ENCODE measurements at regions not wholly inside any gene's neighbourhood (a gene's known extent, or its start where the extent isn't known, plus 50 kb on each side); places are given as distances from the start of the nearest gene placed in this dataset.

DNA sequence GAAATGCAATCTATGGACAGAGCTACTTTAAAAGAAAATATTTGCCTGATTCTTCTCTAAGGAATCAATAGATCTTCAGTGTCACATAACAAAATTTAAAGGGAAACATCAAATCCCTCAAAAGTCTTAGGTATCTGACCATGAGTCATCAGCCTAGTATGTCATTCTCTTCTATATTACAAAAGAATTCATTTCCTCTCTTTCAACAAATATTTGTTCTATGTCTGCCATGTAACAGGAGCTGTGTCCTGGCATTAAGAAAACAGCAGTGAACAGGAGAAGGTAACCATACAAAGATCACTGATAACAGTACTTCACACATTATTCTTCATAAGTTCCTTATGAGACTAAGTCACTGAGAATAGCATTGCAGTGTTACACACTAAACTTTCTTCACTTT lies 243.6 kb upstream of the DKK2 start:
- Histone ChIP-seq H3F3A (ENCODE audit: control insufficient read depth, insufficient read depth) (no peaks in the 10 kb centered on the region), H3K79me2 (ENCODE audit: control insufficient read depth, low read length) (no peaks in the 10 kb centered on the region), H3K9me3 (ENCODE audit: control insufficient read depth, insufficient read depth, low read length) (no peaks in the 10 kb centered on the region), H4K20me1 (ENCODE audit: control insufficient read depth, insufficient read depth, low read depth, low read length) (no peaks in the 10 kb centered on the region), H3K36me3 (ENCODE audit: control insufficient read depth, low read length) (no peaks in the 10 kb centered on the region), H3K4me1 (ENCODE audit: control insufficient read depth, low read length) (no peaks in the 10 kb centered on the region), H3K4me3 (ENCODE audit: low read length) (no peak overlapping the region), H3K27me3 (ENCODE audit: control insufficient read depth, low read length) (no peaks in the 10 kb centered on the region), H3K9me2 (replicated peaks; ENCODE audit: control insufficient read depth, low read length) (no peaks in the 10 kb centered on the region), H3K27ac (ENCODE audit: low read depth, low read length) (no peak overlapping the region), H3K4me2 (ENCODE audit: low read length) (no peak overlapping the region)
- TF ChIP-seq CTCF (IDR thresholded peaks at IDR 0.05; ENCODE audit: low read depth, low read length, poor library complexity, severe bottlenecking) (no peak), EZH2phosphoT487 (IDR thresholded peaks at IDR 0.05; ENCODE audit: borderline replicate concordance, low read length) (no peak)

GRCh38 chr4:107278791-107279483 lies 242.8 kb upstream of the DKK2 start:
- no peak overlapping the region for H3K4me2 ChIP-seq (ENCODE audit: low read length)
- H3K36me3 ChIP-seq (ENCODE audit: control insufficient read depth, low read length), result no peaks in the 10 kb centered on the region
- H3K4me3 ChIP-seq (ENCODE audit: low read length), result no peak overlapping the region
- no peaks in the 10 kb centered on the region for H3F3A ChIP-seq (ENCODE audit: control insufficient read depth, insufficient read depth)
- TF ChIP-seq CTCF (IDR thresholded peaks at IDR 0.05; ENCODE audit: low read depth, low read length, poor library complexity, severe bottlenecking) (no peak), EZH2phosphoT487 (IDR thresholded peaks at IDR 0.05; ENCODE audit: borderline replicate concordance, low read length) (no peak)
- H4K20me1 ChIP-seq (ENCODE audit: control insufficient read depth, insufficient read depth, low read depth, low read length), result no peaks in the 10 kb centered on the region
- H3K9me3 ChIP-seq (ENCODE audit: control insufficient read depth, insufficient read depth, low read length), result no peaks in the 10 kb centered on the region
- H3K27ac ChIP-seq (ENCODE audit: low read depth, low read length), result no peak overlapping the region
- H3K79me2 ChIP-seq (ENCODE audit: control insufficient read depth, low read length), result no peaks in the 10 kb centered on the region
- no peaks in the 10 kb centered on the region for H3K27me3 ChIP-seq (ENCODE audit: control insufficient read depth, low read length)
- no peaks in the 10 kb centered on the region for H3K9me2 ChIP-seq (replicated peaks; ENCODE audit: control insufficient read depth, low read length)
- H3K4me1 ChIP-seq (ENCODE audit: control insufficient read depth, low read length), result no peaks in the 10 kb centered on the region

- Histone ChIP-seq H3K9me2 (replicated peaks; ENCODE audit: control insufficient read depth, low read length) (no peaks in the 10 kb centered on the region), H3K27ac (ENCODE audit: low read depth, low read length) (no peak overlapping the region), H3K27me3 (ENCODE audit: control insufficient read depth, low read length) (no peaks in the 10 kb centered on the region), H3K9me3 (ENCODE audit: control insufficient read depth, insufficient read depth, low read length) (no peaks in the 10 kb centered on the region), H3K4me1 (ENCODE audit: control insufficient read depth, low read length) (no peaks in the 10 kb centered on the region), H3K36me3 (ENCODE audit: control insufficient read depth, low read length) (no peaks in the 10 kb centered on the region), H4K20me1 (ENCODE audit: control insufficient read depth, insufficient read depth, low read depth, low read length) (no peaks in the 10 kb centered on the region), H3K79me2 (ENCODE audit: control insufficient read depth, low read length) (no peaks in the 10 kb centered on the region), H3K4me3 (ENCODE audit: low read length) (no peak overlapping the region), H3K4me2 (ENCODE audit: low read length) (no peak overlapping the region), H3F3A (ENCODE audit: control insufficient read depth, insufficient read depth) (no peaks in the 10 kb centered on the region)
- TF ChIP-seq EZH2phosphoT487 (IDR thresholded peaks at IDR 0.05; ENCODE audit: borderline replicate concordance, low read length), result no peak
- TF ChIP-seq CTCF (IDR thresholded peaks at IDR 0.05; ENCODE audit: low read depth, low read length, poor library complexity, severe bottlenecking), result no peak
Measured at GRCh38 chr4:107276052-107276451, 239.9 kb upstream of the DKK2 start.

Data from DOHH2 (cell line).